PC-9 (cell line): ENCODE measurements at regions not wholly inside any gene's neighbourhood (a gene's known extent, or its start where the extent isn't known, plus 50 kb on each side); places are given as distances from the start of the nearest gene placed in this dataset.

ENCODE experiments used
- CTCF ChIP-seq: fragments of 200-600 bp; sonication (generic); conservative IDR thresholded peaks from 2 replicates; pipeline ENCODE4 v1.6.1; 2017; ENCODE audit warnings: mixed run types, antibody characterized with exemption, mild to moderate bottlenecking, moderate library complexity
- EZH2 ChIP-seq: fragments of 200-600 bp; sonication (generic); IDR thresholded peaks from 2 replicates; pipeline ENCODE4 v1.8.0; 2017; ENCODE audit warnings: antibody characterized with exemption, low read depth

- no peak for TF ChIP-seq EZH2
- TF ChIP-seq CTCF: no peak
Measured at GRCh38 chr2:226564667-226565066, 235.0 kb downstream of the IRS1 start.
